OCI-LY7 (cell line): ENCODE measurements at regions not wholly inside any gene's neighbourhood (a gene's known extent, or its start where the extent isn't known, plus 50 kb on each side); places are given as distances from the start of the nearest gene placed in this dataset.

Experiments used
- BruUV-seq: library from RNA; stranded (reverse); fragments of 400-500 nt; replicated peaks from 2 replicates; lab custom pipeline; 2021; lab: Mats Ljungman, UMichigan
- CTCF ChIA-PET: fragments of 300-600 bp; sonication (Branson Sonifier 250); formaldehyde crosslinking; loops from one replicate; lab custom pipeline; 2022; ENCODE audit warnings: antibody characterized with exemption; ENCODE audit not compliant: unreplicated experiment; lab: Charles Lee
- POLR2A ChIA-PET: fragments of 300-600 bp; sonication (Branson Sonifier 250); formaldehyde crosslinking; loops from one replicate; lab custom pipeline; 2022; ENCODE audit warnings: antibody characterized with exemption; lab: Charles Lee
- DNase-seq: peaks from one replicate; pipeline ENCODE4 v3.0.0-alpha.2; 2015; ENCODE audit warnings: low spot score
- H2AFZ ChIP-seq: fragments of 200-600 bp; sonication (generic), shearing (Covaris generic); 2 replicates; pipeline ENCODE4 v1.6.1; 2014; ENCODE audit warnings: mild to moderate bottlenecking, antibody characterized with exemption, low read length, moderate library complexity
- H3K27ac ChIP-seq: fragments of 200-600 bp; sonication (generic); 2 replicates; pipeline ENCODE4 v1.5.1; 2014; ENCODE audit warnings: mixed run types, low read depth, mild to moderate bottlenecking, moderate library complexity, low read length, inconsistent platforms; ENCODE audit not compliant: poor library complexity, severe bottlenecking
- H3K36me3 ChIP-seq: fragments of 200-600 bp; sonication (generic); 2 replicates; pipeline ENCODE4 v1.6.1; 2014; ENCODE audit warnings: mild to moderate bottlenecking, antibody characterized with exemption, low read length, moderate library complexity, mixed read lengths; ENCODE audit not compliant: insufficient read depth
- H3K4me1 ChIP-seq: fragments of 200-600 bp; sonication (generic); 2 replicates; pipeline ENCODE4 v1.5.1; 2014; ENCODE audit warnings: mild to moderate bottlenecking, low read length; ENCODE audit not compliant: insufficient read depth, poor library complexity, severe bottlenecking
- H3K4me2 ChIP-seq: fragments of 200-600 bp; sonication (generic); 2 replicates; pipeline ENCODE4 v1.6.1; 2014; ENCODE audit warnings: mild to moderate bottlenecking, low read length
- H3K4me3 ChIP-seq: fragments of 200-600 bp; sonication (generic); 2 replicates; pipeline ENCODE4 v1.5.1; 2014; ENCODE audit warnings: mild to moderate bottlenecking, low read depth, low read length; ENCODE audit not compliant: poor library complexity, severe bottlenecking
- H3K79me2 ChIP-seq: fragments of 200-600 bp; sonication (generic); 2 replicates; pipeline ENCODE4 v1.6.1; 2016; ENCODE audit warnings: low read depth, mild to moderate bottlenecking, low read length, moderate library complexity, mixed read lengths; ENCODE audit not compliant: insufficient read depth
- H3K9me2 ChIP-seq: fragments of 200-600 bp; sonication (generic); 2 replicates; pipeline ENCODE4 v1.6.1; 2016; ENCODE audit warnings: mild to moderate bottlenecking, low read length, mixed read lengths; ENCODE audit not compliant: insufficient read depth
- H3K9me3 ChIP-seq: fragments of 200-600 bp; sonication (generic); 2 replicates; pipeline ENCODE4 v1.6.1; 2014; ENCODE audit warnings: mild to moderate bottlenecking, mixed run types, low read length, mixed read lengths
- H4K20me1 ChIP-seq: fragments of 200-600 bp; sonication (generic); 2 replicates; pipeline ENCODE4 v1.6.1; 2014; ENCODE audit warnings: mild to moderate bottlenecking, antibody characterized with exemption, low read length, moderate library complexity, mixed read lengths; ENCODE audit not compliant: insufficient read depth
- EZH2phosphoT487 ChIP-seq: fragments of 200-600 bp; sonication (generic); IDR thresholded peaks from 2 replicates; pipeline ENCODE4 v1.6.1; 2018; ENCODE audit warnings: low read depth, borderline replicate concordance, mild to moderate bottlenecking, mixed run types, antibody characterized with exemption, low read length, moderate library complexity, mixed read lengths
- intact Hi-C: fragments of 100-400 bp; cut with micrococcal nuclease; formaldehyde crosslinking; loops from one replicate; pipeline ENCODE4 v1.10.0; 2022; ENCODE audit not compliant: unreplicated experiment
- TF ChIP-seq, protein P1 (sequence below): fragments of 200-600 bp; sonication (generic); conservative IDR thresholded peaks from 2 replicates; pipeline ENCODE4 v1.5.1; 2014; ENCODE audit warnings: mild to moderate bottlenecking, antibody characterized with exemption, low read length, moderate library complexity, mixed read lengths

- Histone ChIP-seq H3K4me3 (no peak overlapping the region), H3K4me2 (peak overlapping the region; percentile 50), H3K9me3 (no peaks in the 10 kb centered on the region), H4K20me1 (no peaks in the 10 kb centered on the region), H3K4me1 (peaks cover 36% of the 10 kb centered on the region), H2AFZ (no peak overlapping the region), H3K27ac (no peak overlapping the region), H3K79me2 (no peaks in the 10 kb centered on the region), H3K9me2 (no peaks in the 10 kb centered on the region), H3K36me3 (no peaks in the 10 kb centered on the region)
- intact Hi-C loops: no loop called here
- peak; percentile 60 for DNase-seq
- ChIA-PET CTCF (interaction anchor here (0.5 kb wide), 1 partner anchor 29 kb away, joined by 3 read pairs; no protein-coding TSS in a partner anchor), POLR2A (interaction anchor here (1.2 kb wide), 1 partner anchor 19 kb away, joined by 3 read pairs; no protein-coding TSS in a partner anchor)
- TF ChIP-seq EZH2phosphoT487: no peak
- TF ChIP-seq, protein P1, sequence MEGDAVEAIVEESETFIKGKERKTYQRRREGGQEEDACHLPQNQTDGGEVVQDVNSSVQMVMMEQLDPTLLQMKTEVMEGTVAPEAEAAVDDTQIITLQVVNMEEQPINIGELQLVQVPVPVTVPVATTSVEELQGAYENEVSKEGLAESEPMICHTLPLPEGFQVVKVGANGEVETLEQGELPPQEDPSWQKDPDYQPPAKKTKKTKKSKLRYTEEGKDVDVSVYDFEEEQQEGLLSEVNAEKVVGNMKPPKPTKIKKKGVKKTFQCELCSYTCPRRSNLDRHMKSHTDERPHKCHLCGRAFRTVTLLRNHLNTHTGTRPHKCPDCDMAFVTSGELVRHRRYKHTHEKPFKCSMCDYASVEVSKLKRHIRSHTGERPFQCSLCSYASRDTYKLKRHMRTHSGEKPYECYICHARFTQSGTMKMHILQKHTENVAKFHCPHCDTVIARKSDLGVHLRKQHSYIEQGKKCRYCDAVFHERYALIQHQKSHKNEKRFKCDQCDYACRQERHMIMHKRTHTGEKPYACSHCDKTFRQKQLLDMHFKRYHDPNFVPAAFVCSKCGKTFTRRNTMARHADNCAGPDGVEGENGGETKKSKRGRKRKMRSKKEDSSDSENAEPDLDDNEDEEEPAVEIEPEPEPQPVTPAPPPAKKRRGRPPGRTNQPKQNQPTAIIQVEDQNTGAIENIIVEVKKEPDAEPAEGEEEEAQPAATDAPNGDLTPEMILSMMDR: no peak
- no TSS peak for BruUV-seq
Observed at GRCh38 chr5:173764332-173765028, 123.7 kb upstream of the CPEB4 start.

GRCh38 chr5:173765029-173765644 lies 123.0 kb upstream of the CPEB4 start:
- H3K79me2 ChIP-seq: no peaks in the 10 kb centered on the region
- no peak overlapping the region for H3K4me3 ChIP-seq
- H3K9me3 ChIP-seq: no peaks in the 10 kb centered on the region
- no peaks in the 10 kb centered on the region for H3K9me2 ChIP-seq
- no peaks in the 10 kb centered on the region for H4K20me1 ChIP-seq
- peaks cover 36% of the 10 kb centered on the region for H3K4me1 ChIP-seq
- intact Hi-C loops: no loop called here
- H2AFZ ChIP-seq: no peak overlapping the region
- H3K27ac ChIP-seq: no peak overlapping the region
- no peak for TF ChIP-seq EZH2phosphoT487
- TF ChIP-seq, protein P1: no peak
- no peak for DNase-seq
- no TSS peak for BruUV-seq
- ChIA-PET CTCF (no interaction called here), POLR2A (interaction anchor here (1.2 kb wide), 1 partner anchor 19 kb away, joined by 3 read pairs; no protein-coding TSS in a partner anchor)
- no peaks in the 10 kb centered on the region for H3K36me3 ChIP-seq
- peak overlapping the region; percentile 50 for H3K4me2 ChIP-seq
